Uterus (tissue), 3 donors: ENCODE measurements at regions not wholly inside any gene's neighbourhood (a gene's known extent, or its start where the extent isn't known, plus 50 kb on each side); places are given as distances from the start of the nearest gene placed in this dataset.

Experiments
- DNase-seq, 2 donors: peaks; one replicate each; pipeline ENCODE4 v3.0.0-alpha.2; 2019 to 2020
- H3K27ac ChIP-seq, 2 donors: fragments of 200-600 bp; sonication (generic); 1 replicate in 1 of 2; 2 replicates in 1 of 2; pipeline ENCODE4 v1.5.1; 2016 to 2018
- H3K27me3 ChIP-seq, 2 donors: fragments of 200-600 bp; sonication (generic); one replicate each; pipeline ENCODE4 v1.5.1; 2018 to 2019; ENCODE audit warnings: control low read depth in 1 of 2
- H3K36me3 ChIP-seq, 2 donors: fragments of 200-600 bp; sonication (generic); one replicate each; pipeline ENCODE4 v1.5.1; 2019; ENCODE audit warnings: control low read depth in 1 of 2
- H3K4me1 ChIP-seq, 2 donors: fragments of 200-600 bp; sonication (generic); one replicate each; pipeline ENCODE4 v1.5.1; 2018 to 2019; ENCODE audit warnings: control low read depth in 1 of 2
- H3K4me3 ChIP-seq, 2 donors: fragments of 200-600 bp; sonication (generic); 1 replicate in 1 of 2; 2 replicates in 1 of 2; pipeline ENCODE4 v1.5.1; 2018 to 2019; ENCODE audit warnings: mild to moderate bottlenecking in 1 of 2
- H3K9me3 ChIP-seq, 2 donors: fragments of 200-600 bp; sonication (generic); one replicate each; pipeline ENCODE4 v1.5.1; 2019; ENCODE audit warnings: control low read depth in 1 of 2
- POLR2A ChIP-seq, 2 donors: fragments of 450-650 bp; IDR thresholded peaks; one replicate each; pipeline ENCODE4 v1.6.1; 2016; ENCODE audit warnings: antibody characterized with exemption in 2 of 2, mild to moderate bottlenecking in 1 of 2, moderate library complexity in 1 of 2
- intact Hi-C: fragments of 100-400 bp; cut with DNase I; formaldehyde crosslinking; loops from one replicate; pipeline ENCODE4 v1.15.1; 2023; ENCODE audit warnings: low total_unique reads
- TF ChIP-seq, protein P1 (sequence below), 4 experiments: fragments of 200-600 bp in 2 of 4; fragments of 450-650 bp in 2 of 4; sonication (generic) in 2 of 4; IDR thresholded peaks; one replicate each; pipeline ENCODE4 v1.5.1; 2016 to 2019; ENCODE audit warnings: antibody characterized with exemption in 4 of 4, mild to moderate bottlenecking in 2 of 4, moderate library complexity in 1 of 4
- donor health status: DM: yes; HTN: yes; CAD: no.

DNA sequence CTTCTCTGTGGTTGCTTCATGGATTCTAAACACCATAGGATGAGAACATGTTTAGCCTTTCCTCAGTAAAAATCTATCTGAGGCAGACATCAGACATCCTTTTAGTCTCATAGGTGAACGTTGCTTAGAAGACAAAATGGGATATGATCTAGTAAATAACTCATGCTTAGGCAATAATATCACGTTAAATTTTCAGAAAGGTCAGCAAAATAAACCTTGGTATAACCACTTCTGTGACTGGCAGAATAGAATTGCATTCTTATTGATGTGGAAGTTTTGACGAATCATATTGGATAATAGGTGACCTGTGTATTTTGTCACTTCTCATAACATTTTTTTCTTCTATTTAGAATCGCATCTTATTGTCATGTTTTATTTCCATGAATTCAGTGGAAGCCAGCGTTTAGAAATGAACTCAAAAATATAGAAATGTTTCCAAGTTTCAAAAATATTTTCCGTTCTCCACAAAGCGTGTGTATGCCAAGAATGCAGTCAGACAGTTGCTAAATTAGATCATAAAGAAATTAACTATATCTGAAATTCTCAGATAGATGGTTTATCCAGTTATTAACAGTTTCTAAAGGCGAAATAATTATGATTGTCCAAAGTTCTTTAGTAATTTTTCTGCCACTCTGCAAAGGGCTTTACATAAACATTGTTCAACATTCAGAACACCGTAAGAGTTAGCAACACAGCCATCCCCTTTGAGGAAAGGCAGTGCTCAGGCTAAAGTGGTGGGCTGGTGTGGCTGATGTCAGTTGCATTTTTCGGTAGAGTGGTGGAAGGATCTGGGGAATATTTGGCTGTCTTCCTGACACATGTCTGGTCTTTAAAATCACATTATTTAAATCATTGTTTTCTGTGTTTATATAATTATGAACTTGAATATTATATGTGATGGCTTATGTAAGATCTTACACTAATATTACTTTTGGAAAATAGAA is 827.2 kb downstream of the MTRR start:
- TF ChIP-seq POLR2A (IDR thresholded peaks at IDR 0.05) = no peak
- TF ChIP-seq, protein P1, sequence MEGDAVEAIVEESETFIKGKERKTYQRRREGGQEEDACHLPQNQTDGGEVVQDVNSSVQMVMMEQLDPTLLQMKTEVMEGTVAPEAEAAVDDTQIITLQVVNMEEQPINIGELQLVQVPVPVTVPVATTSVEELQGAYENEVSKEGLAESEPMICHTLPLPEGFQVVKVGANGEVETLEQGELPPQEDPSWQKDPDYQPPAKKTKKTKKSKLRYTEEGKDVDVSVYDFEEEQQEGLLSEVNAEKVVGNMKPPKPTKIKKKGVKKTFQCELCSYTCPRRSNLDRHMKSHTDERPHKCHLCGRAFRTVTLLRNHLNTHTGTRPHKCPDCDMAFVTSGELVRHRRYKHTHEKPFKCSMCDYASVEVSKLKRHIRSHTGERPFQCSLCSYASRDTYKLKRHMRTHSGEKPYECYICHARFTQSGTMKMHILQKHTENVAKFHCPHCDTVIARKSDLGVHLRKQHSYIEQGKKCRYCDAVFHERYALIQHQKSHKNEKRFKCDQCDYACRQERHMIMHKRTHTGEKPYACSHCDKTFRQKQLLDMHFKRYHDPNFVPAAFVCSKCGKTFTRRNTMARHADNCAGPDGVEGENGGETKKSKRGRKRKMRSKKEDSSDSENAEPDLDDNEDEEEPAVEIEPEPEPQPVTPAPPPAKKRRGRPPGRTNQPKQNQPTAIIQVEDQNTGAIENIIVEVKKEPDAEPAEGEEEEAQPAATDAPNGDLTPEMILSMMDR (IDR thresholded peaks at IDR 0.05) = no peak
- H3K4me3 ChIP-seq = no peak overlapping the region
- no peak overlapping the region for H3K27ac ChIP-seq
- H3K27me3 ChIP-seq = no peaks in the 10 kb centered on the region
- H3K4me1 ChIP-seq = no peaks in the 10 kb centered on the region
- intact Hi-C loops = no loop called here
- H3K9me3 ChIP-seq = no peaks in the 10 kb centered on the region
- DNase-seq = no peak
- no peaks in the 10 kb centered on the region for H3K36me3 ChIP-seq

DNA sequence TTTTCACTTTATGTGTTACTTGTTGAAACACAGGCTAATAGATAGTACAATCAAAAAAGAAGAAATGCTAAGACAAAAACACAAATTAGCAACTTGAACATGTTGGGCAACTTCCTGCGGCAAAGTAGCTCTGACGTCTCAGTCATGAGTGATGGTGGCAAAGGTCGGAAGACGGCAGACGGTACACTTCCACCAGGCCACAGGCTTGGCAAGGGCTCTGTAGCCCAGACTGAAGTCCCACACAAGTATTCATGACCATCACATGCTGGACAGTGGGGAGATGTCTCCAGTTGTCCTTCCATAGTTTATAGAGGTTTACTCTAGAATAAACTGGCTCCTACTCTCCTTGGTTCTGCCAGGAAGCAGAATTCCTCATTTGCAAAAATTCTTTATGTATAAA is 831.3 kb downstream of the MTRR start:
- H3K36me3 ChIP-seq = no peaks in the 10 kb centered on the region
- H3K9me3 ChIP-seq = no peaks in the 10 kb centered on the region
- TF ChIP-seq POLR2A (IDR thresholded peaks at IDR 0.05) = no peak
- TF ChIP-seq, protein P1 (IDR thresholded peaks at IDR 0.05) = no peak
- no peak overlapping the region for H3K4me3 ChIP-seq
- H3K4me1 ChIP-seq = no peaks in the 10 kb centered on the region
- no peak overlapping the region for H3K27ac ChIP-seq
- intact Hi-C loops = no loop called here
- no peak for DNase-seq
- H3K27me3 ChIP-seq = no peaks in the 10 kb centered on the region

DNA sequence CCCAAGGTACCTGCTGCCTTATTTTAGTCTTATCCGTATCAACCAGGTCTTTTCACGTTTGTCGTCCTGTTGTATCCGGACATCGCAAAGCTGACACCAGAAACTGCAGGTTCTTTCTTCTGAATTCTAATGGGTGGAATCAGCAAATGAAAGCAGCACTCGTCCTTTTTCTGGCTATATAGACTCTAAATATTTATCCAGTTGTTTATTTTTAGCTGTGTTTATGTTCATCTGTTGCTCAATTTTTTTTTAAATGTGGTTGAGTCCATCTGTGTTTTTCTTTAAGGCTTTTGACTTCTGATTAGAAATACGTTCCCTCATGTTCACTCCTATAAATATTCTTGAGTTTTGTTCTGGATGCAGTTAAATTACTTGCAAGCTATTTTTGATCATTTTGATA is 831.7 kb downstream of the MTRR start:
- H3K27me3 ChIP-seq = no peaks in the 10 kb centered on the region
- H3K4me3 ChIP-seq = no peak overlapping the region
- H3K36me3 ChIP-seq = no peaks in the 10 kb centered on the region
- TF ChIP-seq, protein P1 (IDR thresholded peaks at IDR 0.05) = no peak
- no peak for TF ChIP-seq POLR2A (IDR thresholded peaks at IDR 0.05)
- DNase-seq = no peak
- H3K9me3 ChIP-seq = no peaks in the 10 kb centered on the region
- intact Hi-C loops = no loop called here
- H3K27ac ChIP-seq = no peak overlapping the region
- no peaks in the 10 kb centered on the region for H3K4me1 ChIP-seq

DNA sequence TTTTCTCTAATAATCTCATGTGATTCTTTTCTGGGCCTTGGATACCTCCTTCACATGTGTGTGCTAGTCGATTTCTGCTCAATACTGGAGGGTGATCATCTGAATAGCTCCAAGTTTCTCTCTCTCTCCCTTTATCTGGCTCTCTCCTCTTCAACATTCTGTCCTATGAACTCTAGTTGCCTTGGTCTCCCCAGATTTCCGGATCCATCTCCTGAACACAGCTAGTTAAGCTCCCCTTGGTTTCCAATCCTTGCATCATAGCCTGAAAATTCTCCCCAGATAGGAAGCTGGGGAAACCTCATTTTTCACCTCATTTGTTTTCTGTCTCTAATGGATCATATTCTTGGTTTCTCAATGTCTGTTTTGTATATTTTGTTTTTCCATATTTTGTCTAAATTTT is 832.3 kb downstream of the MTRR start:
- no peaks in the 10 kb centered on the region for H3K4me1 ChIP-seq
- intact Hi-C loops = no loop called here

DNA sequence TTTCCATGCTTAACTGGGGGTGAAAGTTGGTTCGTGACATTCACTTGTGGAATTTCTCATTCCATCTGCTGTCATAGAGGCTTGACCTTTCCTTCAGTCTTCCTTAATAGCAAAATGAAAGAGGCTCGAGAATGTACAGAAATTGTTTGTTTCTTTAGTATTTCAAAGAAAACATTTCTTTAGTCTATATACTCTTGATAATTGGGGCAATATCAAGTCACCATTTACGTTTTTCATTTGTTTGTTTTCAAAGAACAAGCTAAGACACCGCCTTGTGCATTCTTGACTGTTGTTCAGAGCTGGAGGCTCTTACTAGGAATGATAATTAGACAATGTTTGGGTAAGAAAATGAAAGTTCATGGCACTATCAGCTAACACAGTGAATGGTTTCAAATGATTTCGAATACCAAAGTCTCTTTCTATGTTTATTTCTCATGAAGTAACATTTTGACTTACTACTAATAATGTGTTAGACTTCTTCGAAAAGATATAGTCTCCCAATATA is 835.4 kb downstream of the SEMA5A start:
- H3K36me3 ChIP-seq = no peaks in the 10 kb centered on the region
- no peak overlapping the region for H3K27ac ChIP-seq
- no peak for TF ChIP-seq POLR2A (IDR thresholded peaks at IDR 0.05)
- TF ChIP-seq, protein P1 (IDR thresholded peaks at IDR 0.05) = no peak
- no peak for DNase-seq
- H3K9me3 ChIP-seq = no peaks in the 10 kb centered on the region
- H3K4me1 ChIP-seq = no peaks in the 10 kb centered on the region
- no peaks in the 10 kb centered on the region for H3K27me3 ChIP-seq
- no peak overlapping the region for H3K4me3 ChIP-seq
- intact Hi-C loops = no loop called here

More for the DNA sequence above, 832.3 kb downstream of the MTRR start:
- no peak overlapping the region for H3K4me3 ChIP-seq
- no peaks in the 10 kb centered on the region for H3K9me3 ChIP-seq
- DNase-seq = no peak
- H3K36me3 ChIP-seq = no peaks in the 10 kb centered on the region
- no peak overlapping the region for H3K27ac ChIP-seq
- no peaks in the 10 kb centered on the region for H3K27me3 ChIP-seq
- no peak for TF ChIP-seq POLR2A (IDR thresholded peaks at IDR 0.05)
- TF ChIP-seq, protein P1 (IDR thresholded peaks at IDR 0.05) = no peak
